Upper lobe of right lung (tissue), 1 donor: ENCODE measurements at regions not wholly inside any gene's neighbourhood (a gene's known extent, or its start where the extent isn't known, plus 50 kb on each side); places are given as distances from the start of the nearest gene placed in this dataset.
A peak's percentile ranks its signal among the peaks of the same experiment; 100 is the strongest.

Source experiments
- ATAC-seq: fragments of 200-7000 bp; cut with Tn5 transposase; one replicate; pipeline ENCODE4 v1.9.1; 2020; ENCODE audit warnings: mild to moderate bottlenecking, moderate library complexity
- DNase-seq: peaks from one replicate; pipeline ENCODE4 v3.0.0-alpha.2; 2020
- H3K27ac ChIP-seq: fragments of 200-600 bp; one replicate; pipeline ENCODE4 v1.8.0; 2022
- H3K27me3 ChIP-seq: fragments of 200-600 bp; one replicate; pipeline ENCODE4 v1.8.0; 2022; ENCODE audit warnings: mild to moderate bottlenecking
- H3K36me3 ChIP-seq: fragments of 200-600 bp; one replicate; pipeline ENCODE4 v1.8.0; 2022
- H3K4me1 ChIP-seq: fragments of 200-600 bp; one replicate; pipeline ENCODE4 v1.8.0; 2022
- H3K4me3 ChIP-seq: fragments of 200-600 bp; one replicate; pipeline ENCODE4 v1.8.0; 2022; ENCODE audit warnings: mild to moderate bottlenecking
- H3K9me3 ChIP-seq: fragments of 200-600 bp; one replicate; pipeline ENCODE4 v1.8.0; 2022
- intact Hi-C: fragments of 100-400 bp; cut with DNase I; formaldehyde crosslinking; loops from one replicate; pipeline ENCODE4 v1.11.0; 2022
- TF ChIP-seq, protein P1 (sequence below): fragments of 200-600 bp; IDR thresholded peaks from one replicate; pipeline ENCODE4 v1.8.0; 2022; ENCODE audit warnings: antibody characterized with exemption
- donor health status: DM: no; HTN: yes; CAD: no; lungs with severe emphysema.

DNA sequence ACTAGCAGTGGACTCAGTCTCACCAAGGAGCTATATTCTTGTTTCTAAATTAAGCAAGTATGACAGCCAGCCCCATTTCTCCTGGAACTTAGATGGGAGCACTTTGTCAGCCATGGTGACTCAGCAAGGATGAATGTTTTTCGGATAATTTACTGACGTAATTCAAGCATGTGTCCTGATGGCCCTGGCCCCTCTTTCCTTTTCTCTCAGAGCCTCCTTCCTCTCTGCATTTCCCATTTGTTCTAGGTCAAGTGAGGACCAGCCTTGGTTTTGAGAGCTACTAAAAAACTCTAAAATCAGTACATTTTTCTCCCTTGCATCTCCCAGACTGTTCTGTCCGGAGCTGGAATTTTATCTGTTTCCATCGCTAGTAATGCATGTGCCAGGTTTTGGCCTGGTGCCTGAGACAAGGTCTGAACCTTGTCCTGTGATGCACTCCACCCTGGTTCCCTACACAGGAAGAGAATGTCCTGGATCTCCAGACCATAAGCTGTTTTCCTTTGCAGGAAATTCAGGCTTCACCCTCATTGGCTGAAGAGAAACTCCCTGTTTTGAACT is 256.6 kb upstream of the ROPN1 start:
- DNase-seq = no peak
- intact Hi-C loops = no loop called here
- ATAC-seq = peak; percentile 58

DNA sequence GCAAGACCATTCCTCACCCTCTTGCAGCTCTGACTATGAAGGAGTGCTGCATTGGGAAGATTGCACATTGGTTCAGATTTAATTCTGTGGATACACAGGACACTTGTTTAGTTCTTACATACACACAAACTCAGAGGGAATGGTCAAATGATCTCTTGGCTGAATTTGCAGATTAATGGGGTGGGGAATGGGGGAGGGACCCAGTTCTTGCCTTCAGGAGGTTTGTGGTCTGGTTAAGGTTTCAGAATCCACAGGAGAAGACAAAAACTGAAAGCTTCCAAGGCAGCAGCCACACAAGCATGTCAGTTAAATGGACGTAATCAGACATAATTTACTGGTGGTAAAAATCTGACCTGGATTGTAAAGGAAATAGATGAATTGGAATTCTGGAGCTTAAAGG is 257.1 kb upstream of the ROPN1 start:
- no peaks in the 10 kb centered on the region for H3K9me3 ChIP-seq
- no peak overlapping the region for H3K4me3 ChIP-seq
- H3K36me3 ChIP-seq = no peaks in the 10 kb centered on the region
- intact Hi-C loops = no loop called here
- ATAC-seq (no peak), DNase-seq (no peak)
- TF ChIP-seq, protein P1, sequence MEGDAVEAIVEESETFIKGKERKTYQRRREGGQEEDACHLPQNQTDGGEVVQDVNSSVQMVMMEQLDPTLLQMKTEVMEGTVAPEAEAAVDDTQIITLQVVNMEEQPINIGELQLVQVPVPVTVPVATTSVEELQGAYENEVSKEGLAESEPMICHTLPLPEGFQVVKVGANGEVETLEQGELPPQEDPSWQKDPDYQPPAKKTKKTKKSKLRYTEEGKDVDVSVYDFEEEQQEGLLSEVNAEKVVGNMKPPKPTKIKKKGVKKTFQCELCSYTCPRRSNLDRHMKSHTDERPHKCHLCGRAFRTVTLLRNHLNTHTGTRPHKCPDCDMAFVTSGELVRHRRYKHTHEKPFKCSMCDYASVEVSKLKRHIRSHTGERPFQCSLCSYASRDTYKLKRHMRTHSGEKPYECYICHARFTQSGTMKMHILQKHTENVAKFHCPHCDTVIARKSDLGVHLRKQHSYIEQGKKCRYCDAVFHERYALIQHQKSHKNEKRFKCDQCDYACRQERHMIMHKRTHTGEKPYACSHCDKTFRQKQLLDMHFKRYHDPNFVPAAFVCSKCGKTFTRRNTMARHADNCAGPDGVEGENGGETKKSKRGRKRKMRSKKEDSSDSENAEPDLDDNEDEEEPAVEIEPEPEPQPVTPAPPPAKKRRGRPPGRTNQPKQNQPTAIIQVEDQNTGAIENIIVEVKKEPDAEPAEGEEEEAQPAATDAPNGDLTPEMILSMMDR = no peak
- no peaks in the 10 kb centered on the region for H3K27me3 ChIP-seq
- peak overlapping the region; percentile 77 for H3K27ac ChIP-seq
- peaks cover 32% of the 10 kb centered on the region for H3K4me1 ChIP-seq

More for the DNA sequence above, 256.6 kb upstream of the ROPN1 start:
- Histone ChIP-seq H3K4me1 (peaks cover 32% of the 10 kb centered on the region), H3K4me3 (no peak overlapping the region), H3K36me3 (no peaks in the 10 kb centered on the region), H3K9me3 (no peaks in the 10 kb centered on the region), H3K27ac (peak overlapping the region; percentile 77), H3K27me3 (no peaks in the 10 kb centered on the region)
- TF ChIP-seq, protein P1 = no peak

DNA sequence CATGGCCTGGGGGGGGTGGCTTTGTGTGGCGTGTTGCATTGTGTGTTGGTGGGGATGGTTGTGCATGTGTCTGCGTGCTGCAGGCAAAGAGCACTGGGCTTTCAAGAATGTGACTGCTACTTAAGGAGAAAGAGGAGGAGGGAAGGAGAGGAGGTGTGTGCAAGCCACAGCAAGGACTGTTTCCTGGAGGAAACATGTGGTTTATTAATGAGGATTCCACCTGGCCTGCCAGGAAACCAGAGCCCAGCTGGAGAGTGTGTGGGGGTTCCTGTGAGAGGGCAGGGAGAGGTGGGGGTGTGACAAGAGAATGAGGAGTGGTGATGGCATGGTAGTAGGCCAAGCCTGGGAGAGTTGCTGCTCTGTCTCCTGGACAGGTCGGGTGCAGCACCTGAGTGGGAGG is 258.1 kb upstream of the ROPN1 start:
- no peak overlapping the region for H3K4me3 ChIP-seq
- TF ChIP-seq, protein P1 = no peak
- peak overlapping the region; percentile 77 for H3K27ac ChIP-seq
- ATAC-seq (peak; percentile 29), DNase-seq (no peak)
- intact Hi-C loops = no loop called here
- peaks cover 32% of the 10 kb centered on the region for H3K4me1 ChIP-seq
- no peaks in the 10 kb centered on the region for H3K9me3 ChIP-seq
- H3K36me3 ChIP-seq = no peaks in the 10 kb centered on the region
- no peaks in the 10 kb centered on the region for H3K27me3 ChIP-seq

DNA sequence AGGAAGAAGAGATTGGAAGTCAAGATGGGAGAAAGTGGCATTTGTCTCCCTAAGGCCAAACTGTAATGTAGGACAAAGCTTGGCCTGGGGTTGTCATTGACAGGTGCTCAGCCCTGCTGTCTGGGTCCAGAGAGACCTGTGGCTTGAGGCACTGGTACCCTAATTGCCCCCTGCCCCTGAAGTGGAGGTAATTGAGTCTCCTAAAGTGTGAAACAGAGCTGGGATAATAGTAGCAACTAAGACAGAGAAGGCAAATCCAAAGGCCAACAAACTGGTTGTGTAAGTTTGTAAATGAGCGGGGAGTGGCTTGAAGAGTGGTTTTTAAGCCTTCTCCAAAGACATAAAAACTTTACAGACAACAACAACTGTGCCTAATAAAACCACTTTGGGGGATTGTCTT is 264.2 kb upstream of the ROPN1 start:
- DNase-seq (no peak), ATAC-seq (no peak)
- Histone ChIP-seq H3K27me3 (no peaks in the 10 kb centered on the region), H3K36me3 (no peaks in the 10 kb centered on the region), H3K9me3 (no peaks in the 10 kb centered on the region), H3K4me3 (no peak overlapping the region), H3K27ac (no peak overlapping the region), H3K4me1 (peaks cover 23% of the 10 kb centered on the region)
- TF ChIP-seq, protein P1 = no peak
- intact Hi-C loops = no loop called here

DNA sequence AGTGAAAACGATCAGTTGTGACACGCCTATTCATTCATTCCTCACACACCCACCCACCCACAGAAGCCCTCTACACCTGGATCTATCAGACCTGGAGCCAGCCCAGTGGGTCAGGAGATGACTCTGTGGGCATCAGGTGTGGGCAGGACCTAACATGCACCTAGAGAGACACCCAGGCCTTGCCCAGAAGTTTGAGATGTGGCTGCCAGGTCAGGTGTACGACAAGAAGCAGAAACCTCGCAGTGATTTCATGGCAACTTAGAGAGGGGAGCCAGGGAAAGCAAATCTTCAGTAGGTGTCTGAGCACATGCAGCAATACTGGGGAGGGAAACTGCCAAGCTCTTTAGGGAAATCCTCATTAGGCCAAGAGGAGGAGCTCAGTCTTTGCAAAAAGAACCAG is 264.7 kb upstream of the ROPN1 start:
- Histone ChIP-seq H3K9me3 (no peaks in the 10 kb centered on the region), H3K4me1 (peaks cover 23% of the 10 kb centered on the region), H3K27ac (no peak overlapping the region), H3K27me3 (no peaks in the 10 kb centered on the region), H3K4me3 (no peak overlapping the region), H3K36me3 (no peaks in the 10 kb centered on the region)
- ATAC-seq = no peak
- intact Hi-C loops = no loop called here
- TF ChIP-seq, protein P1 = no peak
- DNase-seq = no peak

DNA sequence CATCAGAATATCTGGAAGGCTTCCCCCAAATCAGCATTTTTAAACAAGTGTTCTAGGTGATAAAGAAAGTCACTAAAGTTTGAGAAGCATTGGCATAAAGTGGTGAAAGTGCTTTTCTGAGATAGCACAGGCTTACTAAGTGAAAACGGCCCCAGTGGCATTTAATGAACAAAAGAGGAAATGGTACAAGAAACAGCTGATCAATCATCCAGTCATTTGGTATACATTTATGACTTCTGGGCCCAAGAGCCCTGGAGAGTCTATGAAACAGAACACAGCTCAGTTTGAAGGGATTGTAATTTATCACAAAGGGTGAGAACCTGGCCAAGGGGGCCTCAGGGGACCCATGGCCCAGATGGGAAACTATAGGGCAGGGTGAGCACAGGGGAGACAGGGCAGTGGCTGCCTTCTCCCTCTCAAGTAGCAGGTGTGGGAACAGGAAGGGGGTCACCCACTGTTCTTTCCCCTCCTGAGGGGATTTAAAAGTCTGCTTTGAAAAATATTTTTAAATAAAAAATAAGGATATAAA is 265.5 kb upstream of the ROPN1 start:
- H3K4me1 ChIP-seq = peaks cover 23% of the 10 kb centered on the region
- ATAC-seq (no peak), DNase-seq (no peak)
- TF ChIP-seq, protein P1 = no peak
- intact Hi-C loops = no loop called here
- H3K36me3 ChIP-seq = no peaks in the 10 kb centered on the region
- no peaks in the 10 kb centered on the region for H3K27me3 ChIP-seq
- no peak overlapping the region for H3K4me3 ChIP-seq
- no peaks in the 10 kb centered on the region for H3K9me3 ChIP-seq
- H3K27ac ChIP-seq = no peak overlapping the region
